ENCODE measurements at regions not wholly inside any gene's neighbourhood (a gene's known extent, or its start where the extent isn't known, plus 50 kb on each side); places are given as distances from the start of the nearest gene placed in this dataset.

DNA sequence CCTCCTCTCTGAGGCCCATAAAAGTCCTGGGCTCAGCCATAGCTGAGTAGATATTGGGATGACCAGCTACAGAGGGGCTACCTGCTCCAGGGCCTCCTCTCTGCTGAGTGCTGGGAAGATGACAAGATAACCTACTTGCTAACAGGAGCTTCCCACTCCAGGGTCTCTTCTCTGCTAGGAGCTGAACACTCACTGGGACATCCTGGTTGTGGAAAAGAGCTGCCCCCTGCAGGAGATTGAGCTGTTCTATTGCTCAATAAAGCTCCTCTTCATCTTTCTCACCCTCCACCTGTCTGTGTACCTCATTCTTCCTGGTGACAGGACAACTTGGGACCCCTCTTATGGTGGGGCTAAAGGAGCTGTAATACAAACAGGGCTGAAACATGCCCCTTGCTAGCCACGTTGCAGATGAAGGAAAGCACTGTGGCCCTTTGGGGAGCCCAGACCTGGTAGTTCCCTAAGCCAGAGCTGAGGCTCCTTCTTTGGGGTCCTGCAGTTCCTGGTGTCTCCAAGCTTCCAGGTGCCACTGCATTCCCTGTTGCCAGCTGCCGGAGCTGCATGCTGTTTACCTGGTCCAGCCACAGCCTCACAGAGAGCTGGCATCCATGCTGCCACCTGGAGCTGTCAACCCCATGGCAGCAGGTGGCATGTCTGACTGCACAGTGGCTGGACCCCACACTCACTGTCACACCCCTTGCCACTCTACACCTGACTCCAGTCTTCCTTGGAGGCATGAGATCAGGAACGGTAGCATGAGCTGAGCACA, 598.5 kb upstream of the LMO3 start:
- Histone ChIP-seq H3K4me1 (ENCODE audit: insufficient read depth) (no peaks in the 10 kb centered on the region), H3K9me3 (no peaks in the 10 kb centered on the region), H3K36me3 (no peaks in the 10 kb centered on the region), H3K27me3 (no peaks in the 10 kb centered on the region), H3K4me3 (no peak overlapping the region), H3K27ac (no peak overlapping the region)
- no peak for DNase-seq
- TF ChIP-seq EP300 (IDR thresholded peaks at IDR 0.05), result no peak
- no peak for TF ChIP-seq POLR2A (IDR thresholded peaks at IDR 0.05)
- TF ChIP-seq CTCF (IDR thresholded peaks at IDR 0.05), result no peak
- WGBS, 3 donors, result 75 to 91% (median 78%) methylated on average over 3 of the region's 3 CpGs
- intact Hi-C loops (cut with DNase I), result no loop called here

DNA sequence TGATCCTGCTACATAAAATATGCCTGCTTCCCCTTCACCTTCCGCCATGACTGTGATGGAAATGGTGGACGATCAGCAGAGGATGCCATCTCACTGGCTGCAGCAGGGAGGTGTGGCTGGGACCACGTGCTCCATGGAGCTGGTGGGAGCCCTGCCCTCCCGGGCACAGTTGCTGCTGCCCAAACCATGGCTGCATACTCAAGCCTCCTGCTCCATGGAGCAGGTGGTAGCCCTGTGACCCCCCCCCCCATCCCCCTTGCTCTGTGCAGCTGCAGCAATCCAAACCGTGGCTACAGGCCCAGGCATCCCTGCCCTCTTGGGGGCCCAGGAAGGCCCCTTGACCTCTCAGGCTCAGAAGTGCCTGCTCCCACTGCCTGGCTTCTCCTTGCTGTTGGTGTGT, 597.5 kb upstream of the LMO3 start:
- Histone ChIP-seq H3K27ac (no peak overlapping the region), H3K4me3 (no peak overlapping the region), H3K27me3 (no peaks in the 10 kb centered on the region), H3K36me3 (no peaks in the 10 kb centered on the region), H3K9me3 (no peaks in the 10 kb centered on the region), H3K4me1 (ENCODE audit: insufficient read depth) (no peaks in the 10 kb centered on the region)
- DNase-seq, result no peak
- 71 to 88% (median 78%) methylated on average over 5 of the region's 5 CpGs for WGBS, 3 donors
- intact Hi-C loops (cut with DNase I), result no loop called here
- TF ChIP-seq CTCF (IDR thresholded peaks at IDR 0.05) (no peak), POLR2A (IDR thresholded peaks at IDR 0.05) (no peak), EP300 (IDR thresholded peaks at IDR 0.05) (no peak)

- DNase-seq, result no peak
- Histone ChIP-seq H3K4me1 (ENCODE audit: insufficient read depth) (no peaks in the 10 kb centered on the region), H3K4me3 (no peak overlapping the region), H3K9me3 (no peaks in the 10 kb centered on the region), H3K27ac (no peak overlapping the region), H3K27me3 (no peaks in the 10 kb centered on the region), H3K36me3 (no peaks in the 10 kb centered on the region)
- intact Hi-C loops (cut with DNase I), result no loop called here
- no peak for TF ChIP-seq POLR2A (IDR thresholded peaks at IDR 0.05)
- TF ChIP-seq CTCF (IDR thresholded peaks at IDR 0.05), result no peak
- TF ChIP-seq EP300 (IDR thresholded peaks at IDR 0.05), result no peak
- WGBS, 3 donors, result 63 to 77% (median 74%) methylated on average over 3 of the region's 3 CpGs
Measured at GRCh38 chr12:17197971-17198370, 592.0 kb upstream of the LMO3 start.

- Histone ChIP-seq H3K27me3 (no peaks in the 10 kb centered on the region), H3K9me3 (no peaks in the 10 kb centered on the region), H3K4me3 (no peak overlapping the region), H3K36me3 (no peaks in the 10 kb centered on the region), H3K4me1 (ENCODE audit: insufficient read depth) (no peaks in the 10 kb centered on the region), H3K27ac (no peak overlapping the region)
- no peak for TF ChIP-seq EP300 (IDR thresholded peaks at IDR 0.05)
- no peak for TF ChIP-seq CTCF (IDR thresholded peaks at IDR 0.05)
- TF ChIP-seq POLR2A (IDR thresholded peaks at IDR 0.05), result no peak
- intact Hi-C loops (cut with DNase I), result no loop called here
- DNase-seq, result no peak
- 26 to 34% (median 29%) methylated on average over 1 of the region's 1 CpG for WGBS, 3 donors
Measured at GRCh38 chr12:17192721-17193120, 586.8 kb upstream of the LMO3 start.
